WI38 (cell line): ENCODE measurements at regions not wholly inside any gene's neighbourhood (a gene's known extent, or its start where the extent isn't known, plus 50 kb on each side); places are given as distances from the start of the nearest gene placed in this dataset.

ENCODE experiments used
- H3K4me3 ChIP-seq: 2 replicates; pipeline ENCODE4 v1.5.1; 2011; ENCODE audit warnings: low read depth, mild to moderate bottlenecking, control low read depth, low read length
- TF ChIP-seq, protein P1 (sequence below): IDR thresholded peaks from 2 replicates; pipeline ENCODE4 v1.5.1; 2012; ENCODE audit warnings: low read depth, mild to moderate bottlenecking, control low read depth, low read length

DNA sequence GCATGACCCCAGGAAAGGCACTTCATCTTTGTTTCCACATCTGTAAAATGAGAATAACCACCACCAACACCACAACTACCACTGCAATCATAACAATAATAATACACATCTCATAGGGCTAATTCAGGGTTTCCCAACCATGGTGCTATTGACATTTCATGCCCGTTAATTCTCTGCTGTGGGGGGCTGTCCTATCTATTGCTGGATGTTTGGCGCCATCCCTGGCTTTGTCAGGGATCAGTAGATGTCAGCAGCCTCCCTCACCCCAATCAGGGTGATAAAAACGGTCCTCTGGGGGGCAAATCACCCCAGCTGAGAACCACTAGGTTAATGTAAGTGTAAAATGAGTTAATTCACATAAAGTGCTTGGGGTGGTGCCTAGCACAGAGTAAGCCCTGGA is 145.8 kb downstream of the EMX2 start:
- TF ChIP-seq, protein P1, sequence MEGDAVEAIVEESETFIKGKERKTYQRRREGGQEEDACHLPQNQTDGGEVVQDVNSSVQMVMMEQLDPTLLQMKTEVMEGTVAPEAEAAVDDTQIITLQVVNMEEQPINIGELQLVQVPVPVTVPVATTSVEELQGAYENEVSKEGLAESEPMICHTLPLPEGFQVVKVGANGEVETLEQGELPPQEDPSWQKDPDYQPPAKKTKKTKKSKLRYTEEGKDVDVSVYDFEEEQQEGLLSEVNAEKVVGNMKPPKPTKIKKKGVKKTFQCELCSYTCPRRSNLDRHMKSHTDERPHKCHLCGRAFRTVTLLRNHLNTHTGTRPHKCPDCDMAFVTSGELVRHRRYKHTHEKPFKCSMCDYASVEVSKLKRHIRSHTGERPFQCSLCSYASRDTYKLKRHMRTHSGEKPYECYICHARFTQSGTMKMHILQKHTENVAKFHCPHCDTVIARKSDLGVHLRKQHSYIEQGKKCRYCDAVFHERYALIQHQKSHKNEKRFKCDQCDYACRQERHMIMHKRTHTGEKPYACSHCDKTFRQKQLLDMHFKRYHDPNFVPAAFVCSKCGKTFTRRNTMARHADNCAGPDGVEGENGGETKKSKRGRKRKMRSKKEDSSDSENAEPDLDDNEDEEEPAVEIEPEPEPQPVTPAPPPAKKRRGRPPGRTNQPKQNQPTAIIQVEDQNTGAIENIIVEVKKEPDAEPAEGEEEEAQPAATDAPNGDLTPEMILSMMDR: no peak
- no peak overlapping the region for H3K4me3 ChIP-seq

DNA sequence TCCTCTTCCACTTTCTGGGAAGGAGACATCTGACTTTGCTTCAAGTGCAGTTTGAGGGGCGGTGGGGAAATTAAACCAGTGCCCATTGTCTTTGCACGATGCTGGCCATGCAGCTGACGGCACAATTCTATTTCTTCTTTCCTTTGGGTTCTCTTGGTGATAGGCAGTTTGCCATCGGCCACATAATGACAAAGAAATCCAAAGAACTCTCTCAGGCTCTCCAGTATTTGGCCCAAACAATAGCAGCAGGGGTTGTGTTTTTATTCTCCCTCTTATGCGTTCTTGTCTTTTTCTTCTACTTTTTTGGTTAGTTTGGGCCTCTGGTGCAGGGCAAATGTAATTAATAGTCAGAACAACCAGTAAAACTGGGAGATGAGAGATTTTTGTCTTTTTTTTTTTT is 147.0 kb downstream of the EMX2 start:
- TF ChIP-seq, protein P1: no peak
- H3K4me3 ChIP-seq: no peak overlapping the region

DNA sequence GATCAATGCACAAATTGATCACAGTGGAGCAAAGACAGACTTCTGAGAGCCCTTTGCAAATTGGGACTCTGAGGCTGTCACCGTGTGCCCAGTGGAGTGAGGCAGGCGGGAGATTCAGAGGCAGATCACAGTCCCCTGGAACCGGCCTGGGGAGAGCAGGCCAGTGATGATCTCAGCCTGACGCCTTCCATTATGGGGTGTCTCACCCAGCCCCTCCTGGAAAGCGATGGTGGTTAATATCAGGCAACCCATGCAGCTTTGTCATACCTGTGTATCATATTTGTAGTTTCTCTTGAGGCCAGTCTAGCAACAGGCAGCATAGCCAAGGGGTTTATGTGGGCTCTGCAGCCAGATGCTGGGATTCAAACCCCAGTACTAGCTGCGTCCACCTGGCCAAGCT is 147.8 kb downstream of the EMX2 start:
- TF ChIP-seq, protein P1: no peak
- H3K4me3 ChIP-seq: no peak overlapping the region

- H3K4me3 ChIP-seq: no peak overlapping the region
- TF ChIP-seq, protein P1: no peak
Observed at GRCh38 chr10:117694190-117694589, 151.6 kb downstream of the EMX2 start.

- no peak overlapping the region for H3K4me3 ChIP-seq
- TF ChIP-seq, protein P1: no peak
Observed at GRCh38 chr10:117697402-117697801, 154.9 kb downstream of the EMX2 start.

- H3K4me3 ChIP-seq: no peak overlapping the region
- TF ChIP-seq, protein P1: no peak
Observed at GRCh38 chr10:117698809-117699208, 156.3 kb downstream of the EMX2 start.

DNA sequence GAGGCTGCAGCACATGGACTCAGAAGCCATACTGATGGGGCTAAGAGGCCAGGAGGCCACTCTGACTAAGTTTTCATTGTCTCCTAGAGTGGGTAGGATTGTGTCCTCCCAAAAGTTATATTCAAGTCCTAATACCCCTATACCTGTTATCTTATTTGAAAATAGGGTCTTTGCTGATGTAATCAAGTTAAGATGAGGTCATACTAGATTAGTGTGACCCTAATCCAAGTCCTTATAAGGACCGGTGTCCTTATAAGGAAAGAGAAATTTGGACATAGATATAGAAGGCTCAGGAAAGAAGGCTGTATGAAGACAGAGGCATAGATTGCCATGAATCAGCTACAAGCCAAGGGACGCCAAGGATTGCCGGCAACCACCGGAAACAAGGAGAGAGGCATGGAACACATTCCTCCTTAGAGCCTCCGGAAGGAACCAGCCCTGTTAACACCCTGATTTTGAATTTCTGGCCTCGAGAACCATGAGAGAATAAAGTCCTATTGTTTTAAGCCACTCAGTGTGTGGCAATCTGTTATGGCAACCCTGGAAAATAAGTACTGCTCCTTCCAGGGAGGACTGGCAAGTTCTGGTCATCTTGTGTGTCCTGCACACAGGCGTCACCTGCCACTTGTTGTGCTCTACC is 157.0 kb downstream of the EMX2 start:
- TF ChIP-seq, protein P1: no peak

More for the DNA sequence above, 157.0 kb downstream of the EMX2 start:
- H3K4me3 ChIP-seq: no peak overlapping the region
